A673 (cell line): ENCODE measurements at regions not wholly inside any gene's neighbourhood (a gene's known extent, or its start where the extent isn't known, plus 50 kb on each side); places are given as distances from the start of the nearest gene placed in this dataset.

ENCODE experiments used
- BruUV-seq: library from RNA; stranded (reverse); fragments of 400-500 nt; replicated peaks from 2 replicates; lab custom pipeline; 2021; lab: Mats Ljungman, UMichigan
- CTCF ChIA-PET: fragments of 300-600 bp; sonication (Branson Sonifier 250); formaldehyde crosslinking; loops from one replicate; lab custom pipeline; 2022; ENCODE audit warnings: antibody characterized with exemption; lab: Charles Lee
- POLR2A ChIA-PET: fragments of 300-600 bp; sonication (Branson Sonifier 250); formaldehyde crosslinking; loops from one replicate; lab custom pipeline; 2022; ENCODE audit warnings: antibody characterized with exemption; ENCODE audit not compliant: low non-redundant PET; lab: Charles Lee
- DNase-seq: peaks from one replicate; pipeline ENCODE4 v3.0.0-alpha.2; 2015; ENCODE audit warnings: low spot score
- H3K27ac ChIP-seq: fragments of 200-600 bp; sonication (generic); 2 replicates; pipeline ENCODE4 v1.5.1; 2016; ENCODE audit warnings: mixed run types, low read depth, mild to moderate bottlenecking, mixed read lengths, antibody characterized with exemption, low read length; ENCODE audit not compliant: poor library complexity, severe bottlenecking
- H3K27me3 ChIP-seq: fragments of 200-600 bp; sonication (generic); replicated peaks from 2 replicates; pipeline ENCODE4 v1.6.1; 2017; ENCODE audit warnings: mixed run types, low read depth, mild to moderate bottlenecking, mixed read lengths, antibody characterized with exemption, low read length; ENCODE audit not compliant: insufficient read depth, poor library complexity
- H3K36me3 ChIP-seq: fragments of 200-600 bp; sonication (generic); 2 replicates; pipeline ENCODE4 v1.6.1; 2016; ENCODE audit warnings: mixed run types, mild to moderate bottlenecking, mixed read lengths, antibody characterized with exemption, low read length; ENCODE audit not compliant: insufficient read depth, poor library complexity, severe bottlenecking
- H3K4me1 ChIP-seq: fragments of 200-600 bp; sonication (generic); 2 replicates; pipeline ENCODE4 v1.6.1; 2017; ENCODE audit warnings: mixed run types, mild to moderate bottlenecking, mixed read lengths, antibody characterized with exemption, low read length; ENCODE audit not compliant: insufficient read depth, poor library complexity, severe bottlenecking
- H3K4me3 ChIP-seq: fragments of 200-600 bp; sonication (generic); 2 replicates; pipeline ENCODE4 v1.5.1; 2016; ENCODE audit warnings: low read depth, mixed run types, mild to moderate bottlenecking, mixed read lengths, low read length; ENCODE audit not compliant: poor library complexity, severe bottlenecking
- H3K9me3 ChIP-seq: fragments of 200-600 bp; sonication (generic); 2 replicates; pipeline ENCODE4 v1.6.1; 2016; ENCODE audit warnings: mixed run types, low read depth, mild to moderate bottlenecking, mixed read lengths, antibody characterized with exemption, low read length; ENCODE audit not compliant: poor library complexity, severe bottlenecking
- CTCF ChIP-seq: fragments of 300-800, 200-600 bp; sonication (generic); conservative IDR thresholded peaks from 2 replicates; pipeline ENCODE4 v1.5.1; 2017; ENCODE audit warnings: low read depth, mild to moderate bottlenecking, antibody characterized with exemption, low read length, moderate library complexity, mixed read lengths
- EZH2 ChIP-seq: fragments of 200-600 bp; sonication (generic); IDR thresholded peaks from 2 replicates; pipeline ENCODE4 v1.6.1; 2017; ENCODE audit warnings: borderline replicate concordance, low read depth, mild to moderate bottlenecking, mixed read lengths, antibody characterized with exemption, low read length; ENCODE audit not compliant: poor library complexity, severe bottlenecking
- intact Hi-C: fragments of 100-400 bp; cut with micrococcal nuclease; formaldehyde crosslinking; loops from one replicate; pipeline ENCODE4 v1.10.0; 2022; ENCODE audit not compliant: unreplicated experiment

DNA sequence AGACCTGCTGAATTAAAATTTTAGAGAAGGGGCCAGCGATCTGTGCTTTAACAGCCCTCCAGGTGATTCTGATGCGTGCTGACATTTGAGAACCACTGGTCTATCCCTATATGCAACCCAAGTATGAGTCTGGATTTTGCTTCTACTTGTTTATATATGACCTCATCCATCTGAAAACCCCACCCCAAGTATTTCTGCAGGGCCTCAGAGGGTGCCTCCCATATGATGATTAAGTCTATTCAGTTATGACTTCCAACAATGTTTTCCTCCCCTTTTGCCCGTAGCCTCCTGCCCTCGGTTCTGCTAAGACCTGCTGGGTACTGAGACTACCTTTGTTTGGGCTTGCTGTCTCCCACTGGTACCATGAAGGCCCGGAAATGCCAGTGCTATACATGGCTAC lies 376.0 kb upstream of the SMARCA2 start:
- Histone ChIP-seq H3K4me1 (no peaks in the 10 kb centered on the region), H3K27ac (no peak overlapping the region), H3K36me3 (no peaks in the 10 kb centered on the region), H3K27me3 (peaks cover 17% of the 10 kb centered on the region), H3K4me3 (no peak overlapping the region), H3K9me3 (no peaks in the 10 kb centered on the region)
- no peak for DNase-seq
- ChIA-PET POLR2A (no interaction called here), CTCF (no interaction called here)
- no TSS peak for BruUV-seq
- intact Hi-C loops: no loop called here
- TF ChIP-seq EZH2 (no peak), CTCF (no peak)

DNA sequence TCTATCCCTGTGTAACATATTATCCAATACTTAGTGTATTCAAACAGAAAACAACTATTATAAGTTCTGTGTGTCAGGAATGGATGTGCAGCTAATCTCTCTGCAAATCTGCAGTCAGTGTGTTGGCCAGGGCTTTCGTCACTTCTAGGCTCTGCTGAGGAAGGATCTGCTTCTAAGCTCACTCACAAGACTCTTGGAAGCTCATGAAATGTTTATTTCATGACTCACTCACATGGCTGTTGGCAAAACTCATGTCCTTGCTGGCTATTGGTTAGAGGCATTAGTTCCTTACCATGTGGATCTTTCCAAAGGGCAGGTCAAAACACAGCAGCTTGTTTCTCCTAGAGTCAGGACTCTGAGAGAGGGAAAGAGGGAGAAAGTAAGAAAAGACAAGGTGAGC lies 367.4 kb upstream of the SMARCA2 start:
- TF ChIP-seq EZH2 (no peak), CTCF (no peak)
- CTCF ChIA-PET: no interaction called here
- POLR2A ChIA-PET: no interaction called here
- Histone ChIP-seq H3K27me3 (peaks cover 16% of the 10 kb centered on the region), H3K9me3 (no peaks in the 10 kb centered on the region), H3K4me1 (no peaks in the 10 kb centered on the region), H3K27ac (no peak overlapping the region), H3K4me3 (no peak overlapping the region), H3K36me3 (no peaks in the 10 kb centered on the region)
- intact Hi-C loops: no loop called here
- no peak for DNase-seq
- no TSS peak for BruUV-seq

DNA sequence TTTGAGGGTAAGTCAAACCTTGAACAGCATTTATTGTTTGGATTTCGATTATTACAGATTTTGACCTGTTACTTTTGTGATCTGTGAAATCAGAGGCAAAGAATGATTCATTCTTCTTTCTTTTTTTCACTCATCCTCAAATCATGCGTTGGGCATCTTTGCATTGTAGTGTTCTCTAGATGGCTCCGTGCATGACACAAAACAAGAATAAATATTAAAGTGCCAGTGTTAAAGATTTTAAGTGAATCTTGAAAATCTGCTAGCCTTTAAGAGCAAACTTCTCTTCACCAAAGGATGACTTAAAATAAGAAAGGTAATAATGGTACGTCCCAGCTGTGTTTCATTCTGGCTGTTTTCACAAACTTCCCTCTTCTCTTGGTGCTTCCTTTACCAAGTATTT lies 361.9 kb upstream of the SMARCA2 start:
- intact Hi-C loops: no loop called here
- Histone ChIP-seq H3K27me3 (peaks cover 50% of the 10 kb centered on the region), H3K4me3 (no peak overlapping the region), H3K9me3 (no peaks in the 10 kb centered on the region), H3K4me1 (no peaks in the 10 kb centered on the region), H3K27ac (no peak overlapping the region), H3K36me3 (no peaks in the 10 kb centered on the region)
- no TSS peak for BruUV-seq
- ChIA-PET CTCF (no interaction called here), POLR2A (no interaction called here)
- no peak for DNase-seq
- TF ChIP-seq EZH2 (no peak), CTCF (no peak)
